ENCODE measurements at regions not wholly inside any gene's neighbourhood (a gene's known extent, or its start where the extent isn't known, plus 50 kb on each side); places are given as distances from the start of the nearest gene placed in this dataset.

- H3K36me3 ChIP-seq = no peaks in the 10 kb centered on the region
- H3K4me3 ChIP-seq = no peak overlapping the region
- H3K27ac ChIP-seq = no peak overlapping the region
- H3K9me3 ChIP-seq = peaks cover 0 to 4% of the 10 kb centered on the region in 2 donors
- DNase-seq = peak in 2 of 4 donors; percentile 23 to 46
- no peaks in the 10 kb centered on the region for H3K4me1 ChIP-seq
- TF ChIP-seq CTCF (IDR thresholded peaks at IDR 0.05) = no peak
- intact Hi-C loops (cut with DNase I) = no loop called here
- ATAC-seq = no peak
- peaks cover 0 to 8% of the 10 kb centered on the region in 2 donors for H3K27me3 ChIP-seq
Observed at GRCh38 chr12:108418164-108418890, 79.2 kb upstream of the CMKLR1 start.

DNA sequence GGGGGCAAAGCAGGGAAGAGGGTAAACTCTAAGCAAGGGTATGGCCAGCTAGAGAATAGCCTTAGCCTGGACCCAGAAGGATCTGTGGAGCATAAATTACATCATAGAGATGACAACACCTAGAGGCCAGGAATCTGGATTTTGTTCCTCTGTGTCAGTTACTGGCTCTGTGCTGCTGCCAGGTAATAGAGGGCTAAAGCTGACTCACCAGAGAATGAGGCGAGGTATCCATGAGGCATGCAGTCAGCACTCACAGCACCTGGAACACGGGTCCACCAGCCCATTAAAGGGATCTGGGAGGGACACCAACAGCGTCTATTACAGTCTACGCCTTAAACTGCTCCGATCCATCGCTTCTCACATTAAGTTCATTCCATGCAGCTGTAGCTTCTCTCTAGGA, 74.9 kb upstream of the CMKLR1 start:
- Histone ChIP-seq H3K27me3 (peaks cover 0 to 8% of the 10 kb centered on the region in 2 donors), H3K9me3 (peaks cover 0 to 4% of the 10 kb centered on the region in 2 donors), H3K36me3 (no peaks in the 10 kb centered on the region), H3K4me3 (no peak overlapping the region), H3K27ac (no peak overlapping the region), H3K4me1 (no peaks in the 10 kb centered on the region)
- intact Hi-C loops (cut with DNase I) = no loop called here
- no peak for TF ChIP-seq CTCF (IDR thresholded peaks at IDR 0.05)
- ATAC-seq (no peak), DNase-seq (no peak)

DNA sequence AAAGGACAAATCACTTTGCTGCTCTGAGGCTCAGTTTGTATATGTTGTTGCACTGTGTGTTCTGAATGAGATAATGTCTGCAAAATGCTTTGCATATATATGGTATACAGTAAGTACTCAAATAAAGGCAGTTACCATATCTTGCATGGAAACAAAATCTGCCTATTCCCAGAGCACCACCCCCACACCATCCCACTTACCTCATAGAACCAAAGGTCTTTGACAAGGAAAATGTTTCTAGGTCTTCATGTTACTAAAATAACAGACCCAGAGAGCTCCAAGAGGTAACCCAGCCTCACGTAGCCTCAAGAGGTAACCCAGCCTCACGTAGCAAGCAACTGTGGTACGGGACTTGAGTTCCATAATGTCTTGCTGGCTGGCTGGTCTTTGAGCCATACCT, 71.6 kb upstream of the CMKLR1 start:
- Histone ChIP-seq H3K9me3 (peaks cover 0 to 6% of the 10 kb centered on the region in 2 donors), H3K4me3 (no peak overlapping the region), H3K27me3 (peaks cover 0 to 8% of the 10 kb centered on the region in 2 donors), H3K4me1 (no peaks in the 10 kb centered on the region), H3K36me3 (no peaks in the 10 kb centered on the region), H3K27ac (no peak overlapping the region)
- TF ChIP-seq CTCF (IDR thresholded peaks at IDR 0.05) = no peak
- no peak for DNase-seq
- intact Hi-C loops (cut with DNase I) = no loop called here
- no peak for ATAC-seq

DNA sequence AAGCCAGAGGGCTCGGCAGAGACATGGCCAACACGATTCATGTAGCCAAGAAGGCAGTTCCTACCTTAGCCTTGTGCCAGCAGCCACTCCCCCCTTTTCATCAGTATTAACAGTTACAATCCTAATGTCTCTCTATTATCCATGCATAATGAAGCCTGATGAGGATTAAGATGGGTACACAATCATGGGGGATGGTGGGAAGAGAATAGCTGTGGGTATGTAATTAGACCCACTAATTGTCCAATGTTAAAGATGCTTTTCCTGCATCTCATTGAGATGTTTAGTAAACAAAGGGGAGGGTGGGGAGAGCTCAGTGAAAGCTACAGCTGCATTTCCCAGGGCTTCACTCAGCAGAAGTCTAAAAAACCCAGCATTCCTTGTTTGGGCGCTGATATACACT, 70.4 kb upstream of the CMKLR1 start:
- no peak for ATAC-seq
- peaks cover 0 to 6% of the 10 kb centered on the region in 2 donors for H3K9me3 ChIP-seq
- DNase-seq = no peak

GRCh38 chr12:108403952-108404351, 64.8 kb upstream of the CMKLR1 start:
- Histone ChIP-seq H3K36me3 (no peaks in the 10 kb centered on the region), H3K27me3 (no peaks in the 10 kb centered on the region), H3K9me3 (peaks cover 0 to 6% of the 10 kb centered on the region in 2 donors), H3K4me1 (no peaks in the 10 kb centered on the region), H3K4me3 (no peak overlapping the region), H3K27ac (no peak overlapping the region)
- no peak for TF ChIP-seq CTCF (IDR thresholded peaks at IDR 0.05)
- DNase-seq (no peak), ATAC-seq (no peak)
- intact Hi-C loops (cut with DNase I) = no loop called here

More for the DNA sequence above, 70.4 kb upstream of the CMKLR1 start:
- peaks cover 0 to 8% of the 10 kb centered on the region in 2 donors for H3K27me3 ChIP-seq
- no peak for TF ChIP-seq CTCF (IDR thresholded peaks at IDR 0.05)
- no peaks in the 10 kb centered on the region for H3K36me3 ChIP-seq
- no peaks in the 10 kb centered on the region for H3K4me1 ChIP-seq
- no peak overlapping the region for H3K4me3 ChIP-seq
- no peak overlapping the region for H3K27ac ChIP-seq
- intact Hi-C loops (cut with DNase I) = no loop called here

All from left lung (tissue), 4 donors.